H9 (cell line): ENCODE measurements at regions not wholly inside any gene's neighbourhood (a gene's known extent, or its start where the extent isn't known, plus 50 kb on each side); places are given as distances from the start of the nearest gene placed in this dataset.

Experiments
- DNase-seq: peaks from one replicate; pipeline ENCODE4 v3.0.0-alpha.2; 2017
- H2AFZ ChIP-seq: one replicate; pipeline ENCODE4 v1.6.1; 2013; ENCODE audit warnings: mild to moderate bottlenecking, low read length, control low read depth, moderate library complexity
- H2AK5ac ChIP-seq: 2 replicates; pipeline ENCODE4 v1.6.1; 2013; ENCODE audit warnings: low read length, control low read depth, mixed read lengths; ENCODE audit not compliant: insufficient read length
- H2BK120ac ChIP-seq: one replicate; pipeline ENCODE4 v1.6.1; 2013; ENCODE audit warnings: low read depth, mild to moderate bottlenecking, low read length, control low read depth, inconsistent platforms; ENCODE audit not compliant: poor library complexity, severe bottlenecking
- H2BK12ac ChIP-seq: 2 replicates; pipeline ENCODE4 v1.6.1; 2013; ENCODE audit warnings: low read length, control low read depth, mixed read lengths, low read depth; ENCODE audit not compliant: insufficient read length
- H2BK15ac ChIP-seq: 2 replicates; pipeline ENCODE4 v1.6.1; 2013; ENCODE audit warnings: low read depth, low read length, control low read depth
- H2BK20ac ChIP-seq: one replicate; pipeline ENCODE4 v1.6.1; 2013; ENCODE audit warnings: low read depth, mild to moderate bottlenecking, low read length, control low read depth, inconsistent platforms; ENCODE audit not compliant: poor library complexity, severe bottlenecking
- H2BK5ac ChIP-seq: 2 replicates; pipeline ENCODE4 v1.6.1; 2013; ENCODE audit warnings: low read length, control low read depth, mixed read lengths; ENCODE audit not compliant: insufficient read length
- H3K14ac ChIP-seq: 2 replicates; pipeline ENCODE4 v1.6.1; 2013; ENCODE audit warnings: low read length, control low read depth; ENCODE audit not compliant: insufficient read depth
- H3K18ac ChIP-seq: 2 replicates; pipeline ENCODE4 v1.6.1; 2013; ENCODE audit warnings: low read depth, mild to moderate bottlenecking, mixed read lengths, low read length, control low read depth; ENCODE audit not compliant: insufficient read length
- H3K23ac ChIP-seq: 2 replicates; pipeline ENCODE4 v1.6.1; 2013; ENCODE audit warnings: low read length, control low read depth, mixed read lengths, low read depth; ENCODE audit not compliant: insufficient read length
- H3K23me2 ChIP-seq: 2 replicates; pipeline ENCODE4 v1.6.1; 2013; ENCODE audit warnings: low read depth, mild to moderate bottlenecking, mixed read lengths, low read length, control low read depth; ENCODE audit not compliant: insufficient read length, poor library complexity, severe bottlenecking
- H3K27ac ChIP-seq: 2 replicates; pipeline ENCODE4 v1.5.1; 2013; ENCODE audit warnings: low read length, control low read depth, mixed read lengths, low read depth; ENCODE audit not compliant: insufficient read length
- H3K27me3 ChIP-seq: 2 replicates; pipeline ENCODE4 v1.6.1; 2013; ENCODE audit warnings: low read length, control low read depth, inconsistent platforms; ENCODE audit not compliant: insufficient read depth
- H3K4ac ChIP-seq: 2 replicates; pipeline ENCODE4 v1.6.1; 2013; ENCODE audit warnings: low read depth, mild to moderate bottlenecking, control low read depth, inconsistent platforms, low read length, moderate library complexity
- H3K4me1 ChIP-seq: 2 replicates; pipeline ENCODE4 v1.6.1; 2013; ENCODE audit warnings: low read length, control low read depth, inconsistent platforms; ENCODE audit not compliant: insufficient read depth
- H3K4me2 ChIP-seq: 2 replicates; pipeline ENCODE4 v1.6.1; 2013; ENCODE audit warnings: low read length, control low read depth, mixed read lengths; ENCODE audit not compliant: insufficient read length, insufficient read depth
- H3K56ac ChIP-seq: 2 replicates; pipeline ENCODE4 v1.6.1; 2013; ENCODE audit warnings: low read depth, mild to moderate bottlenecking, mixed read lengths, low read length, control low read depth; ENCODE audit not compliant: insufficient read length
- H3K79me1 ChIP-seq: 2 replicates; pipeline ENCODE4 v1.6.1; 2013; ENCODE audit warnings: low read depth, mild to moderate bottlenecking, moderate library complexity, low read length, control low read depth, inconsistent platforms; ENCODE audit not compliant: insufficient read depth, poor library complexity, severe bottlenecking
- H3K79me2 ChIP-seq: 2 replicates; pipeline ENCODE4 v1.6.1; 2013; ENCODE audit warnings: low read length, control low read depth, inconsistent platforms; ENCODE audit not compliant: insufficient read depth
- H3K9ac ChIP-seq: 2 replicates; pipeline ENCODE4 v1.6.1; 2013; ENCODE audit warnings: low read length, control low read depth, mixed read lengths; ENCODE audit not compliant: insufficient read length; ENCODE audit errors: extremely low read depth
- H3K9me3 ChIP-seq: one replicate; pipeline ENCODE4 v1.6.1; 2013; ENCODE audit warnings: low read depth, low read length, inconsistent platforms; ENCODE audit not compliant: control insufficient read depth
- H3T11ph ChIP-seq: one replicate; pipeline ENCODE4 v1.6.1; 2013; ENCODE audit warnings: mild to moderate bottlenecking, low read length, control low read depth, inconsistent platforms
- H4K20me1 ChIP-seq: one replicate; pipeline ENCODE4 v1.6.1; 2013; ENCODE audit not compliant: control insufficient read depth, insufficient read length, insufficient read depth
- H4K5ac ChIP-seq: 2 replicates; pipeline ENCODE4 v1.6.1; 2013; ENCODE audit warnings: low read depth, mild to moderate bottlenecking, mixed read lengths, low read length, control low read depth; ENCODE audit not compliant: insufficient read length
- H4K8ac ChIP-seq: replicated peaks from 2 replicates; pipeline ENCODE4 v1.6.1; 2013; ENCODE audit warnings: low read length, control low read depth, mixed read lengths, low read depth; ENCODE audit not compliant: insufficient read length
- H4K91ac ChIP-seq: 2 replicates; pipeline ENCODE4 v1.6.1; 2013; ENCODE audit warnings: low read depth, mild to moderate bottlenecking, moderate library complexity, mixed read lengths, low read length, control low read depth; ENCODE audit not compliant: insufficient read length
- H3K27ac Mint-ChIP-seq, 3 experiments: 2 replicates in 2 of 3; 3 replicates in 1 of 3; pipeline ENCODE4 v1.8.0; 2020 to 2021; ENCODE audit warnings: mixed read lengths in 3 of 3, mild to moderate bottlenecking in 1 of 3, moderate library complexity in 1 of 3
- H3K27me3 Mint-ChIP-seq: 2 replicates; pipeline ENCODE4 v1.8.0; 2021; ENCODE audit warnings: low read depth, mild to moderate bottlenecking, moderate library complexity, mixed read lengths
- H3K36me3 Mint-ChIP-seq, 3 experiments: 2 replicates in 2 of 3; 3 replicates in 1 of 3; pipeline ENCODE4 v1.8.0; 2020 to 2021; ENCODE audit warnings: low read depth in 3 of 3, mixed read lengths in 3 of 3; ENCODE audit not compliant: insufficient read depth in 1 of 3
- H3K4me1 Mint-ChIP-seq, 2 experiments: 2 replicates each; pipeline ENCODE4 v1.8.0; 2020; ENCODE audit warnings: mixed read lengths in 2 of 2
- H3K4me3 Mint-ChIP-seq, 2 experiments: 2 replicates in 1 of 2; 3 replicates in 1 of 2; pipeline ENCODE4 v1.8.0; 2020 to 2021; ENCODE audit warnings: mild to moderate bottlenecking in 2 of 2, mixed read lengths in 2 of 2, moderate library complexity in 1 of 2
- H3K9me3 Mint-ChIP-seq, 2 experiments: 2 replicates in 1 of 2; 3 replicates in 1 of 2; pipeline ENCODE4 v1.8.0; 2020; ENCODE audit warnings: mild to moderate bottlenecking in 2 of 2, mixed read lengths in 2 of 2, moderate library complexity in 1 of 2
- CTCF ChIP-seq: fragments of 200-600 bp; sonication (generic); conservative IDR thresholded peaks from 3 replicates; pipeline ENCODE4 v1.8.0; 2021; ENCODE audit warnings: antibody characterized with exemption, mild to moderate bottlenecking

DNA sequence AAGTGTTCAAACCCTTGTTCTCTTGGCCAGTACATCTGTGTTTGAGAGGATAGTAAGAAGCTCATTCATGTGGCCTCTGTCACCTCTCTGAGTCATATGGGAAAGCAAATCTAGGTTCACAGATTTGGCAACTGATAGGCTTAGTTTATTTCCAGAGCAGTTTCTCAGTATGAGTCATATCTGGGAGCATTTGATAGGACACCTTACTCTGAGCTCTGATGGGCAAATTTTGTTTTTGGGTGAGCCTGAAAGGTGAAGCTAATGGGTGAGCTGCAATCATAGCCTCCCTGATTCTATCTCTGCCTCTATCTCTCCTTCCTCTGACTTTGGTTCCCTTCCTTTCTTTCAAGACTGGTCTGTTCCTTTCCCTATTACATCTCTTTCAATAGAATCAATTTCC lies 134.4 kb downstream of the S1PR1 start:
- no peak overlapping the region for H3K23ac ChIP-seq
- no peaks in the 10 kb centered on the region for H3K27me3 ChIP-seq
- H4K5ac ChIP-seq: no peak overlapping the region
- no peak overlapping the region for H3K4me2 ChIP-seq
- H3K79me1 ChIP-seq: no peaks in the 10 kb centered on the region
- no peak overlapping the region for H3K27ac Mint-ChIP-seq
- H4K8ac ChIP-seq: no peak overlapping the region
- H3T11ph ChIP-seq: no peak overlapping the region
- H2BK120ac ChIP-seq: no peak overlapping the region
- H4K20me1 ChIP-seq: no peaks in the 10 kb centered on the region
- no peak for TF ChIP-seq CTCF
- no peaks in the 10 kb centered on the region for H3K23me2 ChIP-seq
- H2AFZ ChIP-seq: no peak overlapping the region
- H3K4ac ChIP-seq: no peak overlapping the region
- H2BK5ac ChIP-seq: no peak overlapping the region
- H3K9ac ChIP-seq: no peak overlapping the region
- no peaks in the 10 kb centered on the region for H3K79me2 ChIP-seq
- H2BK20ac ChIP-seq: no peak overlapping the region
- H3K14ac ChIP-seq: no peak overlapping the region
- H3K9me3 Mint-ChIP-seq: peaks cover 10% of the 10 kb centered on the region in 2 experiments
- H3K56ac ChIP-seq: no peak overlapping the region
- H2BK12ac ChIP-seq: no peak overlapping the region
- H3K27ac ChIP-seq: no peak overlapping the region
- no peak overlapping the region for H4K91ac ChIP-seq
- no peak overlapping the region for H3K4me3 Mint-ChIP-seq
- no peak overlapping the region for H2BK15ac ChIP-seq
- H3K4me1 ChIP-seq: no peaks in the 10 kb centered on the region
- H3K4me1 Mint-ChIP-seq: no peaks in the 10 kb centered on the region
- no peaks in the 10 kb centered on the region for H3K9me3 ChIP-seq
- no peaks in the 10 kb centered on the region for H3K27me3 Mint-ChIP-seq
- DNase-seq: no peak
- no peak overlapping the region for H3K18ac ChIP-seq
- no peak overlapping the region for H2AK5ac ChIP-seq
- H3K36me3 Mint-ChIP-seq: peaks cover 0 to 4% (median 0%) of the 10 kb centered on the region in 3 experiments; a peak in 2 of 7 replicates
